Trophoblast cell (in vitro differentiated cells and primary cell): ENCODE measurements at regions not wholly inside any gene's neighbourhood (a gene's known extent, or its start where the extent isn't known, plus 50 kb on each side); places are given as distances from the start of the nearest gene placed in this dataset.

Experiments used
- DNase-seq, 2 donors: peaks; one replicate each; pipeline ENCODE4 v3.0.0-alpha.2; 2016
- H2AFZ ChIP-seq: 2 replicates; pipeline ENCODE4 v1.6.1; 2013; ENCODE audit warnings: low read length, moderate library complexity, mild to moderate bottlenecking; ENCODE audit not compliant: insufficient read depth, poor library complexity
- H2AK5ac ChIP-seq: 2 replicates; pipeline ENCODE4 v1.6.1; 2013; ENCODE audit warnings: mild to moderate bottlenecking, low read length
- H2BK120ac ChIP-seq: 2 replicates; pipeline ENCODE4 v1.6.1; 2013; ENCODE audit warnings: low read length, mild to moderate bottlenecking, moderate library complexity; ENCODE audit not compliant: insufficient read depth, poor library complexity
- H2BK12ac ChIP-seq: 2 replicates; pipeline ENCODE4 v1.6.1; 2013; ENCODE audit warnings: mild to moderate bottlenecking, low read length, moderate library complexity
- H2BK5ac ChIP-seq: 2 replicates; pipeline ENCODE4 v1.6.1; 2013; ENCODE audit warnings: low read length, low read depth, moderate library complexity, mild to moderate bottlenecking; ENCODE audit not compliant: poor library complexity
- H3K14ac ChIP-seq: 2 replicates; pipeline ENCODE4 v1.6.1; 2013; ENCODE audit warnings: mild to moderate bottlenecking, low read length
- H3K18ac ChIP-seq: 2 replicates; pipeline ENCODE4 v1.6.1; 2013; ENCODE audit warnings: mild to moderate bottlenecking, low read length
- H3K23ac ChIP-seq: 2 replicates; pipeline ENCODE4 v1.6.1; 2013; ENCODE audit warnings: low read length
- H3K27ac ChIP-seq: 2 replicates; pipeline ENCODE4 v1.5.1; 2013; ENCODE audit warnings: low read depth, mild to moderate bottlenecking, inconsistent platforms, low read length, moderate library complexity
- H3K27me3 ChIP-seq: 2 replicates; pipeline ENCODE4 v1.6.1; 2013; ENCODE audit warnings: inconsistent platforms, mild to moderate bottlenecking, low read length, moderate library complexity; ENCODE audit not compliant: insufficient read depth
- H3K36me3 ChIP-seq, 2 experiments: 1 replicate in 1 of 2; 2 replicates in 1 of 2; pipeline ENCODE4 v1.6.1; 2013; ENCODE audit warnings: low read length in 2 of 2, mild to moderate bottlenecking in 2 of 2, moderate library complexity in 1 of 2; ENCODE audit not compliant: insufficient read depth in 2 of 2, control insufficient read depth in 1 of 2
- H3K4ac ChIP-seq: 2 replicates; pipeline ENCODE4 v1.6.1; 2013; ENCODE audit warnings: low read depth, mild to moderate bottlenecking, low read length, moderate library complexity
- H3K4me1 ChIP-seq, 2 experiments: 1 replicate in 1 of 2; 2 replicates in 1 of 2; pipeline ENCODE4 v1.6.1; 2013; ENCODE audit warnings: low read length in 2 of 2, mild to moderate bottlenecking in 2 of 2, moderate library complexity in 1 of 2; ENCODE audit not compliant: insufficient read depth in 2 of 2, control insufficient read depth in 1 of 2
- H3K4me2 ChIP-seq: 2 replicates; pipeline ENCODE4 v1.6.1; 2013; ENCODE audit warnings: inconsistent platforms, mild to moderate bottlenecking, low read length, moderate library complexity
- H3K4me3 ChIP-seq: 2 replicates; pipeline ENCODE4 v1.5.1; 2013; ENCODE audit warnings: mild to moderate bottlenecking, low read depth, low read length, inconsistent platforms
- H3K79me1 ChIP-seq: one replicate; pipeline ENCODE4 v1.6.1; 2013; ENCODE audit warnings: low read length
- H3K79me2 ChIP-seq: 2 replicates; pipeline ENCODE4 v1.6.1; 2013; ENCODE audit warnings: low read length, mild to moderate bottlenecking; ENCODE audit not compliant: control insufficient read depth, insufficient read depth, poor library complexity
- H3K9ac ChIP-seq: 2 replicates; pipeline ENCODE4 v1.6.1; 2013; ENCODE audit warnings: mild to moderate bottlenecking, low read length
- H3K9me3 ChIP-seq: 2 replicates; pipeline ENCODE4 v1.6.1; 2013; ENCODE audit warnings: low read depth, mild to moderate bottlenecking, control low read depth, inconsistent platforms, low read length; ENCODE audit not compliant: insufficient read depth
- H4K12ac ChIP-seq: 2 replicates; pipeline ENCODE4 v1.6.1; 2013; ENCODE audit warnings: low read depth, mild to moderate bottlenecking, low read length, moderate library complexity
- H4K8ac ChIP-seq: 2 replicates; pipeline ENCODE4 v1.6.1; 2013; ENCODE audit warnings: low read depth, mild to moderate bottlenecking, low read length, moderate library complexity
- H4K91ac ChIP-seq: one replicate; pipeline ENCODE4 v1.6.1; 2013; ENCODE audit warnings: low read depth, mild to moderate bottlenecking, low read length, moderate library complexity
- WGBS: extraction: QIAGEN DNeasy Blood & Tissue Kit; methylation state at CpG from one replicate; pipeline ENCODE4 v1.1.7; 2013; ENCODE audit warnings: missing lambda C conversion rate; ENCODE audit not compliant: insufficient read length, insufficient coverage; ENCODE audit errors: extremely low coverage; 5-methylcytosine and 5-hydroxymethylcytosine counted together

DNA sequence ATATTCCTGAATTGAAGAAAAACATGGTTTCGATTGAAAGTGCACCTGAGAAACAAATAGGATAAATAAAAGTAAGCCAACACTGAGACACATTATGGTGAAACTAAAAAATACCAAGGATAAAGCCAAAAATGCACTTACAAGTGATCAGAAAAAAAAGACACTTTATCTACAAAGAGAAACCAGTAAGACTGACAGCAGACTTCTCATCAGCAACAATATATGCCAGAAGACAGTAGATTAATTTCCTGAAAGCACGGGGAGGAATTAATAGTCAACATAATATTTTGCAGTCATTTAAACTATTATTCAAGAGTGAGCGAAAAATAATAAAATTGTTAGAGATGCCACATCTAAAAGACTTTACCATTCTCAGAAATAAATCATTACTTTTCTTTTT, 172.7 kb upstream of the MAST4 start:
- Histone ChIP-seq H4K8ac (no peak overlapping the region), H3K27me3 (no peaks in the 10 kb centered on the region), H3K4ac (no peak overlapping the region), H4K91ac (no peak overlapping the region), H3K27ac (no peak overlapping the region), H3K18ac (no peak overlapping the region), H3K4me3 (no peak overlapping the region), H3K79me2 (no peaks in the 10 kb centered on the region), H3K9me3 (peaks cover 4% of the 10 kb centered on the region), H3K79me1 (no peaks in the 10 kb centered on the region), H3K4me1 (no peaks in the 10 kb centered on the region), H2BK5ac (no peak overlapping the region), H3K14ac (no peak overlapping the region), H3K4me2 (no peak overlapping the region), H2BK12ac (no peak overlapping the region), H4K12ac (no peak overlapping the region), H2AK5ac (no peak overlapping the region), H2BK120ac (no peak overlapping the region), H3K36me3 (no peaks in the 10 kb centered on the region), H3K9ac (no peak overlapping the region), H3K23ac (no peak overlapping the region), H2AFZ (no peak overlapping the region)
- DNase-seq: no peak
- WGBS: no CpG with 5 or more reads among the region's 3 CpGs

- no peak overlapping the region for H3K14ac ChIP-seq
These were observed 170.4 kb upstream of the MAST4 start for GRCh38 chr5:66425842-66426241.

GRCh38 chr5:66426259-66427138, 169.7 kb upstream of the MAST4 start:
- H3K4ac ChIP-seq: no peak overlapping the region
- H4K8ac ChIP-seq: no peak overlapping the region
- H3K9me3 ChIP-seq: peaks cover 1% of the 10 kb centered on the region
- no peak overlapping the region for H4K12ac ChIP-seq
- DNase-seq: no peak
- H2AFZ ChIP-seq: peak overlapping the region; percentile 13
- H3K18ac ChIP-seq: no peak overlapping the region
- no peak overlapping the region for H2BK120ac ChIP-seq
- H3K27ac ChIP-seq: no peak overlapping the region
- no CpG with 5 or more reads among the region's 16 CpGs for WGBS
- no peak overlapping the region for H3K14ac ChIP-seq
- no peak overlapping the region for H4K91ac ChIP-seq
- H3K9ac ChIP-seq: no peak overlapping the region
- no peak overlapping the region for H3K23ac ChIP-seq
- H2BK12ac ChIP-seq: no peak overlapping the region
- no peaks in the 10 kb centered on the region for H3K4me1 ChIP-seq
- H3K36me3 ChIP-seq: no peaks in the 10 kb centered on the region
- no peak overlapping the region for H3K4me2 ChIP-seq
- H3K79me1 ChIP-seq: no peaks in the 10 kb centered on the region
- no peak overlapping the region for H2AK5ac ChIP-seq
- no peak overlapping the region for H3K4me3 ChIP-seq
- no peak overlapping the region for H2BK5ac ChIP-seq
- no peaks in the 10 kb centered on the region for H3K79me2 ChIP-seq
- no peaks in the 10 kb centered on the region for H3K27me3 ChIP-seq

More at GRCh38 chr5:66425842-66426241, 170.4 kb upstream of the MAST4 start:
- Histone ChIP-seq H3K27me3 (no peaks in the 10 kb centered on the region), H2AK5ac (no peak overlapping the region), H3K79me2 (no peaks in the 10 kb centered on the region), H4K91ac (no peak overlapping the region), H4K8ac (no peak overlapping the region), H2BK5ac (no peak overlapping the region), H3K4me2 (no peak overlapping the region), H3K4me3 (no peak overlapping the region), H3K23ac (no peak overlapping the region), H3K4me1 (no peaks in the 10 kb centered on the region), H3K4ac (no peak overlapping the region), H3K27ac (no peak overlapping the region), H2BK12ac (no peak overlapping the region), H2AFZ (no peak overlapping the region), H3K79me1 (no peaks in the 10 kb centered on the region), H3K9me3 (peaks cover 4% of the 10 kb centered on the region), H3K18ac (no peak overlapping the region), H3K9ac (no peak overlapping the region), H2BK120ac (no peak overlapping the region), H3K36me3 (no peaks in the 10 kb centered on the region), H4K12ac (no peak overlapping the region)
- WGBS: no CpG with 5 or more reads among the region's 4 CpGs
- no peak for DNase-seq

- no peak overlapping the region for H4K91ac ChIP-seq
- no peaks in the 10 kb centered on the region for H3K79me1 ChIP-seq
- no peak overlapping the region for H3K4me2 ChIP-seq
- H3K4me1 ChIP-seq: no peaks in the 10 kb centered on the region
- H3K4ac ChIP-seq: no peak overlapping the region
- H2BK12ac ChIP-seq: no peak overlapping the region
- H2AK5ac ChIP-seq: no peak overlapping the region
- H3K27me3 ChIP-seq: no peaks in the 10 kb centered on the region
- H3K18ac ChIP-seq: no peak overlapping the region
- H3K9ac ChIP-seq: no peak overlapping the region
- H3K4me3 ChIP-seq: no peak overlapping the region
- no peak overlapping the region for H4K12ac ChIP-seq
- WGBS: no CpG with 5 or more reads among the region's 4 CpGs
- H2BK5ac ChIP-seq: no peak overlapping the region
- no peaks in the 10 kb centered on the region for H3K79me2 ChIP-seq
- no peak overlapping the region for H3K27ac ChIP-seq
- H4K8ac ChIP-seq: no peak overlapping the region
- no peak overlapping the region for H2AFZ ChIP-seq
- H3K23ac ChIP-seq: no peak overlapping the region
- no peak overlapping the region for H2BK120ac ChIP-seq
- no peak overlapping the region for H3K14ac ChIP-seq
- no peaks in the 10 kb centered on the region for H3K36me3 ChIP-seq
- DNase-seq: no peak
- H3K9me3 ChIP-seq: peaks cover 1% of the 10 kb centered on the region
These were observed 169.1 kb upstream of the MAST4 start for GRCh38 chr5:66427139-66427442.
